Testis (tissue), 2 donors: ENCODE measurements at regions not wholly inside any gene's neighbourhood (a gene's known extent, or its start where the extent isn't known, plus 50 kb on each side); places are given as distances from the start of the nearest gene placed in this dataset.

Experiments
- CTCF ChIP-seq, 3 experiments: fragments of 450-650 bp in 2 of 3; fragments of 200-600 bp in 1 of 3; sonication (generic) in 1 of 3; IDR thresholded peaks; one replicate each; pipeline ENCODE4 v1.5.1; 2016 to 2019; ENCODE audit warnings: antibody characterized with exemption in 3 of 3, mild to moderate bottlenecking in 2 of 3, moderate library complexity in 1 of 3
- POLR2A ChIP-seq: fragments of 450-650 bp; IDR thresholded peaks from one replicate; pipeline ENCODE4 v1.6.1; 2017; ENCODE audit warnings: antibody characterized with exemption, mild to moderate bottlenecking, moderate library complexity

- TF ChIP-seq CTCF (IDR thresholded peaks at IDR 0.05), result no peak
- no peak for TF ChIP-seq POLR2A
These were observed 115.0 kb downstream of the CETN3 start for GRCh38 chr5:90294604-90295003.
